T47D (cell line): ENCODE measurements at regions not wholly inside any gene's neighbourhood (a gene's known extent, or its start where the extent isn't known, plus 50 kb on each side); places are given as distances from the start of the nearest gene placed in this dataset.

Experiments used
- DNase-seq, 2 experiments: peaks; one replicate each; pipeline versions ENCODE4 v3.0.0 to v3.0.0-alpha.2; 2011 to 2012; ENCODE audit warnings: low read depth in 1 of 2, low spot score in 1 of 2
- JUND ChIP-seq: IDR thresholded peaks from 2 replicates; pipeline ENCODE4 v1.6.1; 2012; ENCODE audit warnings: low read depth
- in situ Hi-C: cut with HindIII; loops from 2 replicates; pipeline ENCODE4 v1.10.0; 2016; ENCODE audit warnings: low sequenced_read_pairs, low pct_unique_long_range_greater_than_20kb

GRCh38 chr5:86977190-86977589 lies 290.5 kb upstream of the RASA1 start:
- in situ Hi-C loops = no loop called here
- no peak for TF ChIP-seq JUND
- DNase-seq = no peak

- DNase-seq = no peak
- no peak for TF ChIP-seq JUND
- in situ Hi-C loops = no loop called here
These were observed 289.9 kb upstream of the RASA1 start for GRCh38 chr5:86977808-86978207.

GRCh38 chr5:86979811-86980411 lies 287.8 kb upstream of the RASA1 start:
- DNase-seq = no peak
- in situ Hi-C loops = no loop called here
- TF ChIP-seq JUND = no peak

- no peak for DNase-seq
- in situ Hi-C loops = no loop called here
- TF ChIP-seq JUND = no peak
These were observed 285.8 kb upstream of the RASA1 start for GRCh38 chr5:86981898-86982297.

GRCh38 chr5:86983208-86983607 lies 284.5 kb upstream of the RASA1 start:
- DNase-seq = no peak
- in situ Hi-C loops = no loop called here
- no peak for TF ChIP-seq JUND

- no peak for DNase-seq
- TF ChIP-seq JUND = no peak
- in situ Hi-C loops = no loop called here
These were observed 280.8 kb upstream of the RASA1 start for GRCh38 chr5:86986837-86987236.

GRCh38 chr5:86997516-86997915 lies 270.2 kb upstream of the RASA1 start:
- in situ Hi-C loops = no loop called here
- no peak for DNase-seq
- TF ChIP-seq JUND = no peak

- no peak for DNase-seq
- in situ Hi-C loops = no loop called here
- no peak for TF ChIP-seq JUND
These were observed 267.7 kb upstream of the RASA1 start for GRCh38 chr5:86999951-87000350.

- DNase-seq = no peak
- no peak for TF ChIP-seq JUND
- in situ Hi-C loops = no loop called here
These were observed 265.2 kb upstream of the RASA1 start for GRCh38 chr5:87002485-87002884.

GRCh38 chr5:87004101-87004500 lies 263.6 kb upstream of the RASA1 start:
- in situ Hi-C loops = no loop called here
- TF ChIP-seq JUND = no peak
- DNase-seq = no peak

- in situ Hi-C loops = no loop called here
- no peak for TF ChIP-seq JUND
- no peak for DNase-seq
These were observed 259.9 kb upstream of the RASA1 start for GRCh38 chr5:87007737-87008136.

- in situ Hi-C loops = no loop called here
- no peak for DNase-seq
- no peak for TF ChIP-seq JUND
These were observed 258.7 kb upstream of the RASA1 start for GRCh38 chr5:87008751-87009560.

- DNase-seq = no peak
- no peak for TF ChIP-seq JUND
- in situ Hi-C loops = no loop called here
These were observed 256.9 kb upstream of the RASA1 start for GRCh38 chr5:87010736-87011135.
